ENCODE measurements at regions not wholly inside any gene's neighbourhood (a gene's known extent, or its start where the extent isn't known, plus 50 kb on each side); places are given as distances from the start of the nearest gene placed in this dataset.

- TF ChIP-seq TAF7 (optimal IDR thresholded peaks at IDR 0.05; ENCODE audit: borderline replicate concordance, low read depth, low read length) (no peak), CTCF (IDR thresholded peaks at IDR 0.05; ENCODE audit: control extremely low read depth in 1 of 3, insufficient read depth in 1 of 3, low read depth in 1 of 3, low read length in 3 of 3) (no peak), MAFK (IDR thresholded peaks at IDR 0.05; ENCODE audit: low read depth, low read length) (no peak), RAD21 (IDR thresholded peaks at IDR 0.05 in 1 of 2, conservative IDR thresholded peaks at IDR 0.05 in 1 of 2; ENCODE audit: low read depth in 2 of 2, low read length in 2 of 2) (no peak), MAX (IDR thresholded peaks at IDR 0.05) (no peak), RXRA (IDR thresholded peaks at IDR 0.05; ENCODE audit: insufficient read depth, low read depth, low read length) (no peak), NANOG (IDR thresholded peaks at IDR 0.05; ENCODE audit: insufficient read depth, low read depth, low read length, poor library complexity, severe bottlenecking) (no peak), POLR2AphosphoS5 (IDR thresholded peaks at IDR 0.05; ENCODE audit: low read depth, low read length) (no peak), SIN3A (conservative IDR thresholded peaks at IDR 0.05 in 1 of 2, IDR thresholded peaks at IDR 0.05 in 1 of 2; ENCODE audit: low read depth in 1 of 2, low read length in 2 of 2) (no peak), PHF8 (conservative IDR thresholded peaks at IDR 0.05; ENCODE audit: low read depth, low read length) (no peak)
Observed at GRCh38 chr9:81423589-81424326, 265.6 kb downstream of the TLE1 start.
